DMS53 (cell line): ENCODE measurements at regions not wholly inside any gene's neighbourhood (a gene's known extent, or its start where the extent isn't known, plus 50 kb on each side); places are given as distances from the start of the nearest gene placed in this dataset.
A peak's percentile ranks its signal among the peaks of the same experiment; 100 is the strongest.
"Not testable (repeated sequence)": the region's sequence is repeated elsewhere in the genome, so short reads cannot be mapped to it uniquely, and the experiment has no call there.

ENCODE experiments used
- DNase-seq: peaks from one replicate; lab custom pipeline; 2025; lab: John Stamatoyannopoulos, UW

DNA sequence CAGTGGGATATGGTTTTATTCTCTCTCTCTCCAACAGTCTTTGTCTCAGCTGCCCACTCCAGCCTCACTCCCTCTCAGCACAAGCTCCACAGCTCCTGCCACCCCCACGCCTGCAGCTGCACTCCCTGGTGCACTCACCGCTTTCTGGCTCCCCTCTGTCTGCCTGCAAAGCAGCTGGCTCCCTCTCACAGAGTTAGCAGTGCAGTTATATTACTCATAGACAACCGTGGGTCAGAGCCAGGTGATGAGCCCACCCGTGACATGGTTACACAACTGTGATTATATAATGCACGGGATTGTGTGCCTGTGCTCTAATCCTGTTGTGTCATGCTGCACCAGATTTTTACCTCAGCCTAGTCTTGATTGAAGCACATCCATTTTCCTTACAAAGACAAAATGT, 276.9 kb upstream of the CHAC2 start:
- peak; percentile 20 for DNase-seq

GRCh38 chr2:53486185-53486899, 281.3 kb upstream of the CHAC2 start:
- DNase-seq: not testable (repeated sequence)

- DNase-seq: no peak
These were observed 282.4 kb upstream of the CHAC2 start for GRCh38 chr2:53485021-53485728.

- DNase-seq: no peak
These were observed 283.1 kb upstream of the CHAC2 start for GRCh38 chr2:53484531-53484930.

DNA sequence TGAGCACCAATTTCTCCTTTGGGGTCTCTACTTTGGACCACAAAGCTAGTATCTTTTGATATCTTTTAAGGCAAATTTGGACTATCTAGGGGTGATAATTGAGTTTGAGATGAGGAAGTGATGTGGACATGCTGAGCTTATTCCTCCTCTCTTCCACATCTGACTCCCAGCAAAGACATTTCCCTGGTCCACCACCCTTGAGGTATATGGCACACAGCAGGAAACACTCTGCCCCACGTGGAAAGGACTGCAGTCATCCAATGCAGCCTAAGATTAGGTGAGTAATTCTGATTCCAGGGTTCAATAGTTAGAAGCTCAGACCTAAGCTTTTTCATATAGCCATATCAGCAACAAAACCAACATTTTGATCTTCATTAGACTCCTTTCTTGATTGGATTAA, 290.1 kb upstream of the CHAC2 start:
- DNase-seq: no peak

- no peak for DNase-seq
These were observed 290.8 kb upstream of the CHAC2 start for GRCh38 chr2:53476834-53477233.

GRCh38 chr2:53475766-53476165, 291.8 kb upstream of the CHAC2 start:
- no peak for DNase-seq

GRCh38 chr2:53475321-53475720, 292.3 kb upstream of the CHAC2 start:
- DNase-seq: no peak

- DNase-seq: no peak
These were observed 292.7 kb upstream of the CHAC2 start for GRCh38 chr2:53474914-53475313.

- DNase-seq: peak; percentile 63
These were observed 293.8 kb upstream of the CHAC2 start for GRCh38 chr2:53473775-53474311.

GRCh38 chr2:53473236-53473635, 294.4 kb upstream of the CHAC2 start:
- DNase-seq: peak; percentile 89

- no peak for DNase-seq
These were observed 300.0 kb upstream of the CHAC2 start for GRCh38 chr2:53467467-53468180.

GRCh38 chr2:53463806-53464726, 303.5 kb upstream of the CHAC2 start:
- no peak for DNase-seq

DNA sequence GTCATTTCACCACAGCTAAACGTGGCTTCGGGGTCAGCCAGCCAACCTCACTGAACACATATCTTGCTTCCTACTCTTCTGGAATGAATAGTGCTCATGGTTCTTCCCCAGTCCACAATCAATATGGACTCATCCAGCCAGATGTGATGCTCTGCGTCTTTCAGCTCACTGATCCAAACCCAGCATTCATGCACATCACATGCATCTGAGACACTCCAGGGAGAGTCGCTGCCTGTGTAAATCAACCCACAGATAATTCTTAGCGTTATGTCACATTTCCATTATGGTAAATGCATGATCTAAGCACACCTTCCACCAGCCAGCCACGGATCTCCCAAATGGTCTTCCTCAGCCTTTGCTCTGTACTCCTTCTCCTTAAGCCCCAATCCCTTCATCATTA, 306.7 kb upstream of the CHAC2 start:
- no peak for DNase-seq

DNA sequence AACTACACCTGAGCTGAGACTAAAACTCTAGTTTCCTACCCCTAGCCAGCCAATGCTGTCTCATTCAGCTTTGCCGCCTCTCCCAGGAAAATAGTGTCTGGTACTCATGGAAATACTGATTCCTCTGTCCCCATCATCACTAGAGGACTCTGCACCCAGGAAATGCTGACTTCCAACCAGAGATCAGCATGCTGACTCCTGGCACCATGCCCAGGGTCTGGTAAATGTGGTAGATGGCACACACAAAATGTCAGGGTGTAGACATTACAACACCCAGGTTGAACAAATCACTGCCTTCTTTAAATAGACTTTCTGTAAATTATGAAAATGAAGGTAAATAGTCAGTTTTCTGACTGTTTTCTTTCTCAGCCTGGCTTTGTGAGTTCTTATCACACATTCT, 307.3 kb upstream of the CHAC2 start:
- DNase-seq: peak; percentile 79

DNA sequence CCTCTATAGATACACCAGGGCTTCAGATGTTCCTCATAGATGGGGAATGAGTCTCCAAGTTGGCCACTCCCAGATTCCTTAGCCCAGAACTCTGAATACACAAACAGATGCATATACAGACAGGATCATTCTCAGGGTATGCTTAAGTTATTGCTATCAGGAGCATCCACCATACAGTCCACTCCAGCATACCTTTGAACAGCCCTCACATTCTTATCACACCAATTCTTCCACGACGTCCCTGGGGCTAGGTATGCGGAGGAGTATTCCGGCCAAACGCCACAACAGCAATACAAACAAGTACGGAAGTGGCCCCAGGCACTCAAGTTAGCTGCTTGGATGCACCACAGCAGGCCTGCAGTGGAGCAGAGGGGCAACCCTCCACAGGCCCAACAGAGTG, 312.5 kb upstream of the CHAC2 start:
- DNase-seq: no peak

DNA sequence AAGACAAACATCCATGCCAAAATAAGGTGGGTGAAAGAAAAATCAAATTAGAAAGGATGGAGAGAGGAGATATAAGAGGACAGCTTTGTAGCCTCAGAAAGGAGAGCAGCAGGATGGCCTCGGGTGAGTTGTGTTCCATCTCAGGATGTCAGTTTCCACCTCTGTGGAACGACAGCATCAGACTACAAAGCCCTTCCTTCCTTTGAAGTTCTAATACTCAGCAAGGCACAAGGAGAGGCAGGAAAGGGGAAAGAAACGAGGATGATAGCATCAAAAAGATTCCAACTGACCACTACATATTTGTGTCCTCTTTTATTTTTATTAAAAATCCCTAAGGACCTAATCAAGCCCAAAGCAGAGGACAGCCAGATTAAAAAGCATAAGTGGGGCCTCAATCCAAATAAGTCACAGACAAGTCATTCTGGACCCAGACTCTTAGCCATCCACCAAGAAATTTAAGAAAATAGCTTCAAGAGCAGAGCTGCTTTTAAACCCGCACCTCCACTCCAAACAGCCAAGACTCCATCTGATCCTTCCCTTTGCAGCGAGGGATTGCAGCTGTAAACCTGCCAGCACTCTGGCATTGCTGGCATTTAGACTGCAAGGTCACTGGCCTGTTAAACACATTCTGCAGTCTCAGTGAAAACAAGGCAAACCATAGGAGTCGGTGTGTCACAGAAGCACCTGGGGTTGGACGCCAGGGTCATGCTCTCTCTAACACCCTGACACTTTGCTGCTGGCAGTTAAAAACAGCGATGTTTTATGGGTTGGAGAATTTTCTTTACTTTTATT, 314.5 kb upstream of the CHAC2 start:
- DNase-seq: no peak

DNA sequence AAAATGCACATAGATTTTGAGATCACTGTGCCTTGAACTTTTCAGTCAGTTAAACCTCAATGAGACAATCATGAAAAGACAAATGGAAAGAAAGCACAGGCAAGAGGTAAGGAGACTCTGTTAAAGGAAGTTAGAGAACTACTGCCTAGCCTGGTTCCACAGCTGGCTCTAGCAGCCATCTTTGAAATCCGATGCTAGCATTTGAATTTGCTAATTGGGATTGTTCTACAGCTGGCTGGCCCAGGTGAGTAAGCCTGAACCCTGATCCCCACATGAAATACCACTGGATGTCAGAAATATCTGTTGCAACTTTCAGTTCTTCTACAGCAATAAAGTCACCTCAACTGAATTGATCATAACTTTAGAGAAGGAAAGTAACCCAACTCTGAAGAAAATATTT, 315.2 kb upstream of the CHAC2 start:
- no peak for DNase-seq

GRCh38 chr2:53450923-53451322, 316.7 kb upstream of the CHAC2 start:
- DNase-seq: peak; percentile 98

GRCh38 chr2:53448591-53448990, 319.0 kb upstream of the CHAC2 start:
- DNase-seq: no peak

DNA sequence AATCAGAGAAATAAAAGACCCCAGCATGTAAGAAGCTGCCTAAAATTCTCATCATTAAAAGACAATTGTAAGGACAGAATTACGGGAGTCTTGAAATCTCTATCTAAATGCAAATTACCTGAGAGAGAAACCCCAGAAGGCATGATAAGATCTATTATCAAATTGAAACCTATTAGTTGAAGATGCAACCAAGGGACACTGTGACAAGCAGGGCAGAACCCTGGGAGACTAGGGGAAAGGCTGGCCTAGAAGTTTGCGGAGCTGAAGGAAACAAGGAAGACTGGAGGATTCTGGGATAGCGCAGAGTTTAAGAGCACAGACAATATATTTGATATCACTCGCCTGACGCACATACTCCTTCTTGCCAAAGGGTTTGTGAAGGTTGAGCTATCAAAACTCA, 319.5 kb upstream of the CHAC2 start:
- no peak for DNase-seq
